Keratinocyte (primary cell): ENCODE measurements at regions not wholly inside any gene's neighbourhood (a gene's known extent, or its start where the extent isn't known, plus 50 kb on each side); places are given as distances from the start of the nearest gene placed in this dataset.

Experiments used
- DNase-seq: peaks from one replicate; pipeline ENCODE4 v3.0.0-alpha.2; 2011; ENCODE audit warnings: low read depth, missing footprints, low spot score
- FAIRE-seq: peaks from 2 replicates; lab custom pipeline; 2011; peaks lifted over from hg19 to GRCh38; lab: Jason Lieb, UNC
- H2AFZ ChIP-seq: 2 replicates; pipeline ENCODE4 v1.6.0; 2012; ENCODE audit warnings: low read length, control low read depth, inconsistent platforms; ENCODE audit not compliant: control insufficient read depth
- H3K27ac ChIP-seq: 2 replicates; pipeline ENCODE4 v1.5.1; 2011; ENCODE audit warnings: low read length; ENCODE audit not compliant: control insufficient read depth, insufficient read depth
- H3K27me3 ChIP-seq: 3 replicates; pipeline ENCODE4 v1.6.0; 2011; ENCODE audit warnings: low read length; ENCODE audit not compliant: control insufficient read depth, insufficient read depth; ENCODE audit errors: extremely low read depth
- H3K36me3 ChIP-seq, 2 experiments: 2 replicates in 1 of 2; 3 replicates in 1 of 2; pipeline ENCODE4 v1.5.1; 2011; ENCODE audit warnings: low read length in 2 of 2, mild to moderate bottlenecking in 1 of 2; ENCODE audit not compliant: control insufficient read depth in 2 of 2, insufficient read depth in 2 of 2; ENCODE audit errors: extremely low read depth in 1 of 2
- H3K4me1 ChIP-seq: 3 replicates; pipeline ENCODE4 v1.5.1; 2011; ENCODE audit warnings: low read length; ENCODE audit not compliant: control insufficient read depth, insufficient read depth; ENCODE audit errors: extremely low read depth
- H3K4me2 ChIP-seq: 3 replicates; pipeline ENCODE4 v1.6.0; 2011; ENCODE audit warnings: low read depth, low read length; ENCODE audit not compliant: control insufficient read depth, insufficient read depth; ENCODE audit errors: extremely low read depth
- H3K4me3 ChIP-seq, 3 experiments: fragments of 200-600 bp in 1 of 3; sonication (generic) in 1 of 3; 2 replicates in 2 of 3; 3 replicates in 1 of 3; pipeline ENCODE4 v1.5.1; 2011 to 2016; ENCODE audit warnings: low read length in 3 of 3, mild to moderate bottlenecking in 3 of 3, control low read depth in 2 of 3, inconsistent platforms in 1 of 3, low read depth in 1 of 3, mixed read lengths in 1 of 3, mixed run types in 1 of 3, moderate library complexity in 1 of 3; ENCODE audit not compliant: control insufficient read depth in 2 of 3, insufficient read depth in 2 of 3; ENCODE audit errors: extremely low read depth in 1 of 3
- H3K79me2 ChIP-seq: 2 replicates; pipeline ENCODE4 v1.6.0; 2012; ENCODE audit warnings: low read length; ENCODE audit not compliant: control insufficient read depth, insufficient read depth
- H3K9ac ChIP-seq: 3 replicates; pipeline ENCODE4 v1.6.0; 2011; ENCODE audit warnings: low read length; ENCODE audit not compliant: control insufficient read depth, insufficient read depth; ENCODE audit errors: extremely low read depth
- H3K9me1 ChIP-seq: 3 replicates; pipeline ENCODE4 v1.6.0; 2011; ENCODE audit warnings: low read length; ENCODE audit not compliant: control insufficient read depth, insufficient read depth; ENCODE audit errors: extremely low read depth
- H3K9me3 ChIP-seq: 2 replicates; pipeline ENCODE4 v1.5.1; 2012; ENCODE audit warnings: low read depth, low read length; ENCODE audit not compliant: control insufficient read depth
- H4K20me1 ChIP-seq: 3 replicates; pipeline ENCODE4 v1.6.0; 2011; ENCODE audit warnings: low read length; ENCODE audit not compliant: control insufficient read depth, insufficient read depth; ENCODE audit errors: extremely low read depth
- EZH2 ChIP-seq: IDR thresholded peaks from one replicate; pipeline ENCODE4 v1.6.1; 2012; ENCODE audit warnings: inconsistent platforms, mild to moderate bottlenecking, low read length, moderate library complexity
- dilution Hi-C: fragments of 300-500 bp; cut with MboI; formaldehyde crosslinking; loops from one replicate; pipeline ENCODE4 v1.7.0; 2020; ENCODE audit warnings: low sequenced_read_pairs; ENCODE audit not compliant: extremely low pct_ligation_motif_present
- TF ChIP-seq, protein P1 (sequence below), 3 experiments: IDR thresholded peaks in 1 of 3; conservative IDR thresholded peaks in 1 of 3; optimal IDR thresholded peaks in 1 of 3; 2 replicates in 2 of 3; 3 replicates in 1 of 3; pipeline versions ENCODE3 to v1.5.1; 2011; ENCODE audit warnings: low read length in 3 of 3, mild to moderate bottlenecking in 3 of 3, moderate library complexity in 2 of 3, control low read depth in 1 of 3, inconsistent platforms in 1 of 3; ENCODE audit not compliant: insufficient read depth in 2 of 3; ENCODE audit errors: extremely low read depth in 1 of 3

DNA sequence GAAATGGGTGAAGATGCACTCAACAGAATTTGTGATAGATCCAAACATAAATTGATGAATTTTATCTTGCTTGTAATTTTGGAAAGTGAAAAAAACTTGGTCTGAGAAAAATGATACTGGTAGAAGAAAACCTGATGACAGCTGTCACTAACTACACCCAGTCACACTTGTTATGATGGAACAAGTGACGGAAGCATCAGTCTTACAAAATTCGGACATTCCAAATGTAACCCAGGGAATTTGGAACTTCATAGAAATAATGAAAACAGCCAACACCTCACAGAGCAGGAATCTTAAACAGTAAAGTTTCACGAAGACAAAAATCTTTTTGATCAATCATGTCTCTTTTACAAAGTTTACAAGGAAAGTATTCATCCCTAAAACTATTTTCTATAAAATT, 123.9 kb downstream of the RIN2 start:
- dilution Hi-C loops, result no loop called here
- H3K36me3 ChIP-seq, result no peaks in the 10 kb centered on the region
- H4K20me1 ChIP-seq, result no peaks in the 10 kb centered on the region
- H2AFZ ChIP-seq, result no peak overlapping the region
- H3K79me2 ChIP-seq, result no peaks in the 10 kb centered on the region
- no peak for DNase-seq
- TF ChIP-seq EZH2, result no peak
- TF ChIP-seq, protein P1, sequence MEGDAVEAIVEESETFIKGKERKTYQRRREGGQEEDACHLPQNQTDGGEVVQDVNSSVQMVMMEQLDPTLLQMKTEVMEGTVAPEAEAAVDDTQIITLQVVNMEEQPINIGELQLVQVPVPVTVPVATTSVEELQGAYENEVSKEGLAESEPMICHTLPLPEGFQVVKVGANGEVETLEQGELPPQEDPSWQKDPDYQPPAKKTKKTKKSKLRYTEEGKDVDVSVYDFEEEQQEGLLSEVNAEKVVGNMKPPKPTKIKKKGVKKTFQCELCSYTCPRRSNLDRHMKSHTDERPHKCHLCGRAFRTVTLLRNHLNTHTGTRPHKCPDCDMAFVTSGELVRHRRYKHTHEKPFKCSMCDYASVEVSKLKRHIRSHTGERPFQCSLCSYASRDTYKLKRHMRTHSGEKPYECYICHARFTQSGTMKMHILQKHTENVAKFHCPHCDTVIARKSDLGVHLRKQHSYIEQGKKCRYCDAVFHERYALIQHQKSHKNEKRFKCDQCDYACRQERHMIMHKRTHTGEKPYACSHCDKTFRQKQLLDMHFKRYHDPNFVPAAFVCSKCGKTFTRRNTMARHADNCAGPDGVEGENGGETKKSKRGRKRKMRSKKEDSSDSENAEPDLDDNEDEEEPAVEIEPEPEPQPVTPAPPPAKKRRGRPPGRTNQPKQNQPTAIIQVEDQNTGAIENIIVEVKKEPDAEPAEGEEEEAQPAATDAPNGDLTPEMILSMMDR (optimal IDR thresholded peaks at IDR 0.05 in 1 of 3, IDR thresholded peaks at IDR 0.05 in 1 of 3, conservative IDR thresholded peaks at IDR 0.05 in 1 of 3; ENCODE audit: extremely low read depth in 1 of 3, insufficient read depth in 2 of 3, low read length in 3 of 3), result no peak
- no peak overlapping the region for H3K9ac ChIP-seq
- H3K27me3 ChIP-seq, result no peaks in the 10 kb centered on the region
- H3K4me2 ChIP-seq, result no peak overlapping the region
- no peaks in the 10 kb centered on the region for H3K9me1 ChIP-seq
- peaks cover 29% of the 10 kb centered on the region for H3K4me1 ChIP-seq
- FAIRE-seq, result no peak
- H3K27ac ChIP-seq, result no peak overlapping the region
- H3K4me3 ChIP-seq, result no peak overlapping the region
- no peaks in the 10 kb centered on the region for H3K9me3 ChIP-seq

DNA sequence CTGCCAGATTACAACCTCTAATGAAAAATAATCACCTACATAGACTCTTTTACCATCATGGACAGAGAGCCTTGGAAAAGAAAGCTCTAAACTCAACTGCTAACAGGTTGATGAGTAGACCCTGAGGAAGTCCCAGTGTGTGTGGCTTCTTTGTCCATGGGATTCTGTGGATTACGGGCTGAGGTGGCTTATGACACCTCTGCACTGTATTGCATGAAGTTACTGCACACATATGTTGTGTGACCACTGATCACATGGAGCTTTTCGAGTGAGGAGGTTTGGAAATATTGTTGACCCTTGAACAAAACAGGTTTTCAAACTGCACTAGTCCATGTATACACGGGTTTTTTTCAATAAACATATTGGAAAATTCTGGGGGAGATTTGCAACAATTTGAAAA, 124.4 kb downstream of the RIN2 start:
- dilution Hi-C loops, result no loop called here
- FAIRE-seq (no peak), DNase-seq (no peak)
- no peaks in the 10 kb centered on the region for H3K27me3 ChIP-seq
- TF ChIP-seq, protein P1 (optimal IDR thresholded peaks at IDR 0.05 in 1 of 3, IDR thresholded peaks at IDR 0.05 in 1 of 3, conservative IDR thresholded peaks at IDR 0.05 in 1 of 3; ENCODE audit: extremely low read depth in 1 of 3, insufficient read depth in 2 of 3, low read length in 3 of 3), result no peak
- no peak for TF ChIP-seq EZH2
- no peak overlapping the region for H3K27ac ChIP-seq
- H3K36me3 ChIP-seq, result no peaks in the 10 kb centered on the region
- H3K4me1 ChIP-seq, result peaks cover 29% of the 10 kb centered on the region
- no peaks in the 10 kb centered on the region for H4K20me1 ChIP-seq
- H3K9me3 ChIP-seq, result no peaks in the 10 kb centered on the region
- no peak overlapping the region for H3K4me2 ChIP-seq
- H2AFZ ChIP-seq, result no peak overlapping the region
- no peaks in the 10 kb centered on the region for H3K9me1 ChIP-seq
- H3K79me2 ChIP-seq, result no peaks in the 10 kb centered on the region
- no peak overlapping the region for H3K4me3 ChIP-seq
- H3K9ac ChIP-seq, result no peak overlapping the region
